ENCODE measurements at regions not wholly inside any gene's neighbourhood (a gene's known extent, or its start where the extent isn't known, plus 50 kb on each side); places are given as distances from the start of the nearest gene placed in this dataset.
A peak's percentile ranks its signal among the peaks of the same experiment; 100 is the strongest.
"Not testable (repeated sequence)": the region's sequence is repeated elsewhere in the genome, so short reads cannot be mapped to it uniquely, and the experiment has no call there.

DNA sequence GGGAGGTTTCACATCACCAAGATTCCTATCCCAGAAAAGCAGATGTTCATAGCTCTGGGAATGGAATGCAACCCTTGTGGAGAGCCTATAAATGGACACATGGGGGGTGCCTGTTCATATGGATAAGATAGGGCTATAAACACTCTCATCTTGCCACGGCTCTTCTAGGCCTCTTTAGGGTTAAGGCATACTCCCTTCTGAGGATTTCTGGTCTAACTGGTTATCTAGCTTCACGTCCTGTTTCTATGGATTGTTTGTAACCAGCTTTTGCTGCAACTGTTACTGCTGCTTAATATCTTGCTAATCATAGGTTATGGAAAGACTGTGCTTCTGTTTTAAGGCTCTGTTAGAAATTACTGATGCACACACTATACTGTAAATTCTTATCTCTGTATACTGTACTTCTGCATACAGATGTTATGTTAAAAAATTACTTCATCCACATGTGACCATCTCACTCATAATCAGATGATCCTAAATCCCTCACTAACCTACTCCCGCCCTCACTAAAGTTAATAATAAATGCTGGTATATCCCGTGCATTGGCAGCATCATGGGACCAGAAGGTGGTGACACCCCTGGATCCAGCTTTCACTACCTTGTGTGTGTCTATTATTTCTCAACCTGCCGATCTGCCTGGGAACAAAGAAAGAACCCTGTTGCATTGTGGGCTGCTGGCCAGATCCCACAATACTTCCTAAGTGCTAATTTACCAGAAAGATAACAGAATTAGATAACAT, 68.7 kb downstream of the PRKAB2 start:
- H3K4me3 Mint-ChIP-seq, H3K27ac Mint-ChIP-seq, H3K36me3 Mint-ChIP-seq, H3K27me3 Mint-ChIP-seq, H3K4me1 Mint-ChIP-seq, H3K9me3 Mint-ChIP-seq: not testable (repeated sequence)

DNA sequence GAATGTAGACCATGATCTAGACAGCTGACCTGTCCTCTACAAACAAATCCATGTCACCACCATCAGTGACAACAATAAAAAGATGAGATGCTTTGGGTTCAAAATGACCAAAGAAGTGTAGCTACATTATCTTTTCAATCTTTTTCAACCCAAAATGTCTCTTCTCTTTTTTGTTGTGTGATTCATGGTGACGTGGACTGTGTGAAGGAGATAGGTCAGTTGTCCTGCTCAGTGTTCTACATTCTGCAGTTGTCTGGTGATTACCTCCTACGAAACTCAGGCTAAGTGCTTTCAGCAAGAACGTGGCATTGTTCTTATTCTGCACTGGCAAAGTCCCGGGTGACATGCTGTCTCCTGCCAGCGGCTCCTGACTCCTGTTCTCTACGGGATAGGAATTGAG, 73.1 kb downstream of the PRKAB2 start:
- peaks cover 4% of the 10 kb centered on the region for H3K4me1 Mint-ChIP-seq
- no peaks in the 10 kb centered on the region for H3K36me3 Mint-ChIP-seq

DNA sequence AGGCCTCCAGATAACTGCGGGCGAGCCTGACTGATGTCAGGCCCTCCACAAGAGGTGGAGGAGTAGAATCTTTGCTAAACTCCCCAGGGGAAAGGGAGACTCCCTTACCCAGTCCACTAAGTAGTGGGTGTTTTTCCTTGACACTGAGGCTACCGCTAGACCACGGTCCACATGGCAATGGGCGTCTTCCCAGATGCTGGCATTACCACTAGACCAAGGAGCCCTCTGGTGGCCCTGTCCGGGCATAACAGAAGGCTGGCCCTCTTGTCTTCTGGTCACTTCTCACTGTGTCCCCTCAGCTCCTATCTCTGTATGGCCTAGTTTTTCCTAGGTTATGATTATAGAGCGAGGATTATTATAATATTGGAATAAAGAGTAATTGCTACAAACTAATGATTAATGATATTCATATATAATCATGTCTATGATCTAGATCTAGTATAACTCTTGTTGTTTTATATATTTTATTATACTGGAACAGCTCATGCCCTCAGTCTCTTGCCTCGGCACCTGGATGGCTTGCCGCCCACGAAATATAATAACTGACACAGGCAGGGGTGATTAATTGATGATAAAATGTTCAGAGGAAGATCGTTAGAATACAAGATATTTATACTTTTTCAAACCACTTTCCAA, 73.8 kb downstream of the PRKAB2 start:
- not testable (repeated sequence) for H3K4me1 Mint-ChIP-seq, H3K27ac Mint-ChIP-seq, H3K9me3 Mint-ChIP-seq, H3K4me3 Mint-ChIP-seq, H3K36me3 Mint-ChIP-seq, H3K27me3 Mint-ChIP-seq

More for the DNA sequence above, 73.1 kb downstream of the PRKAB2 start:
- Mint-ChIP-seq H3K4me3 (no peak overlapping the region), H3K27ac (no peak overlapping the region), H3K27me3 (peaks cover 8% of the 10 kb centered on the region), H3K9me3 (no peaks in the 10 kb centered on the region)

GRCh38 chr1:147095691-147096090, 76.6 kb downstream of the PRKAB2 start:
- peaks cover 9% of the 10 kb centered on the region for H3K27me3 Mint-ChIP-seq
- no peak overlapping the region for H3K27ac Mint-ChIP-seq
- no peaks in the 10 kb centered on the region for H3K36me3 Mint-ChIP-seq
- no peak overlapping the region for H3K4me3 Mint-ChIP-seq
- H3K9me3 Mint-ChIP-seq, result no peaks in the 10 kb centered on the region
- H3K4me1 Mint-ChIP-seq, result peaks cover 4% of the 10 kb centered on the region

GRCh38 chr1:147091801-147092200, 80.5 kb downstream of the PRKAB2 start:
- no peaks in the 10 kb centered on the region for H3K4me1 Mint-ChIP-seq
- H3K27ac Mint-ChIP-seq, result no peak overlapping the region
- no peak overlapping the region for H3K4me3 Mint-ChIP-seq
- peaks cover 5% of the 10 kb centered on the region for H3K9me3 Mint-ChIP-seq
- peaks cover 2% of the 10 kb centered on the region for H3K36me3 Mint-ChIP-seq
- H3K27me3 Mint-ChIP-seq, result peaks cover 18% of the 10 kb centered on the region

DNA sequence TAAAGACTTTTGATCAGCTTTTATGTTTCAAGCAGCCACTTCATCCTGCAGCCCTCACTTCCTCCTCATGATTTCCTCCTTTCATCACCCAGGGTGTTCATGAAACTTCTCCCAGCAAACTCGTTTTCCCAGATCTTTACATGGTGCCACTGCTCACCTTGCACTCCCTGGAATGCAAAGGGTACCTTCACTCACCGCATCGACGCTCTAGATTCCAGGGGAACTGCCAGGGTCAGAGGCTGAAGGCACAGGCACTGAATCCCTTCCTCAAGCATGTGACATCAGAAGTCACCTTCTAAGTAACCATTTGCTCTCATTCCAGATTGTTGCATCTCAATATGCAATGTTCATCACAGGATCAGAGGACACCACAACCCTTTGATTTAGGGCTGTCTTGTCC, 82.8 kb downstream of the PRKAB2 start:
- Mint-ChIP-seq H3K4me3 (no peak overlapping the region), H3K9me3 (peaks cover 10% of the 10 kb centered on the region), H3K27me3 (peaks cover 28% of the 10 kb centered on the region), H3K27ac (no peak overlapping the region), H3K4me1 (peaks cover 7% of the 10 kb centered on the region), H3K36me3 (peaks cover 2% of the 10 kb centered on the region)

DNA sequence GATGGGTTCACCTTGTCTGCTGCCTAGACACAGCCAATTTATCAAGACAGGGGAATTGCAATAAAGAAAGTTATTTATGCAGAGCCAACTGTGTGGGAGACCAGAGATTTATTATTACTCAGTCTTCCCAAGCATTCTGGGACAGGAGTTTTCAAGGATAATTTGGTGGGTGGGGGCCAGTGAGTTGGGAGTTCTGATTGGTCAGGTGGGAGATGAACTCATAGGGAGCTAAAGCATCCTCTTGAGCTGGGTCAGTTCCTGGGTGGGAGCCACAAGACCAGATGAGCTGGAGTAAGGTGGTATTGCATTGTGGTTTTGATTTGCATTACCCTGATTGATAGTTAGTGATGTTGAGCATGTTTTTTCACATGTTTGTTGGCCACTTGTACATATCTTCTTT, 86.1 kb downstream of the PRKAB2 start:
- Mint-ChIP-seq H3K4me3 (no peak overlapping the region), H3K36me3 (peaks cover 8% of the 10 kb centered on the region), H3K4me1 (peaks cover 19% of the 10 kb centered on the region), H3K27me3 (peaks cover 49% of the 10 kb centered on the region), H3K27ac (no peak overlapping the region), H3K9me3 (peaks cover 24% of the 10 kb centered on the region)

DNA sequence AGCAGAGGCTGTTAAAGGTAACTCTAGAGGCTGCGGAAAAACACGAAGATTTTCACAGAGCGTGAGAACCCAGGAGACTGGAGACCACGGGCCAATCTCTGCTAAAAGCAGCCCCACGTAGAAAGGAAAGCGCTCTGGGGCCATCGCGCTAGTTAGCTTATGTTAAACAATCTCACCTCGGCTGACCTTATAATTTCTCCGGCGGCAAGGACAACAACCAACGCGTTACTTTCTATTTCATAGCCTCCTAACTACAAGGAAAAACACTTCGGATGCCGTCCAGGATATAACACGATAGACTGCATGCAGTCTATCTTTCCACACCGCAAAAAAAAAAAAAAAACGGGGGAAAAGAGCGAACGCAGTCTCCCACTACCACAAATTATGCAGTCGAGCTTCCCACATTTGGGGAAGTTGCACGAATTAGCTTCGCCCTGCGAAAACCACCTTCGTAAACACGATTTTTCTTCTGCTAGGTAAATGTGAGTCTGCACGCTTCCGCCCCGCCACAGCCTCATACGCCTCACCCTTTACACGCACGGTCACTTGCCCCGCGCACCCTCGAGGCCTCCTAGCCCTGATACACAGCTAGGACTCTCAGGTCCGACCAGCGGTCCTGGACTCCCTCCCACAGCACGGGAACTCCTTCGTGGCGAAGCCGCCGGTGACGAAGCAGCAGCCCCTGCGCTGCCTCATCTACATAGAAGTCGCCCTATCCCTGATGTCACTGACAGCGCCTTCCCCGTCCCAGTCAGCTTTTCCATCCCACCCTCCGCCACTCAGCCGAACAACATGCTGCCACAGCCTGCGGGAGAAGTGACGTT, 87.8 kb downstream of the PRKAB2 start:
- Mint-ChIP-seq H3K27me3 (peaks cover 56% of the 10 kb centered on the region), H3K36me3 (peaks cover 8% of the 10 kb centered on the region), H3K4me1 (peaks cover 33% of the 10 kb centered on the region)

GRCh38 chr1:147083919-147084272, 88.4 kb downstream of the PRKAB2 start:
- peak overlapping the region; percentile 100 for H3K27ac Mint-ChIP-seq
- peaks cover 39% of the 10 kb centered on the region for H3K4me1 Mint-ChIP-seq
- H3K4me3 Mint-ChIP-seq, result peak overlapping the region; percentile 94
- peaks cover 24% of the 10 kb centered on the region for H3K9me3 Mint-ChIP-seq
- H3K36me3 Mint-ChIP-seq, result peaks cover 8% of the 10 kb centered on the region
- peaks cover 60% of the 10 kb centered on the region for H3K27me3 Mint-ChIP-seq

More for the DNA sequence above, 87.8 kb downstream of the PRKAB2 start:
- Mint-ChIP-seq H3K9me3 (peaks cover 24% of the 10 kb centered on the region), H3K27ac (peak overlapping the region; percentile 100), H3K4me3 (peak overlapping the region; percentile 94)

DNA sequence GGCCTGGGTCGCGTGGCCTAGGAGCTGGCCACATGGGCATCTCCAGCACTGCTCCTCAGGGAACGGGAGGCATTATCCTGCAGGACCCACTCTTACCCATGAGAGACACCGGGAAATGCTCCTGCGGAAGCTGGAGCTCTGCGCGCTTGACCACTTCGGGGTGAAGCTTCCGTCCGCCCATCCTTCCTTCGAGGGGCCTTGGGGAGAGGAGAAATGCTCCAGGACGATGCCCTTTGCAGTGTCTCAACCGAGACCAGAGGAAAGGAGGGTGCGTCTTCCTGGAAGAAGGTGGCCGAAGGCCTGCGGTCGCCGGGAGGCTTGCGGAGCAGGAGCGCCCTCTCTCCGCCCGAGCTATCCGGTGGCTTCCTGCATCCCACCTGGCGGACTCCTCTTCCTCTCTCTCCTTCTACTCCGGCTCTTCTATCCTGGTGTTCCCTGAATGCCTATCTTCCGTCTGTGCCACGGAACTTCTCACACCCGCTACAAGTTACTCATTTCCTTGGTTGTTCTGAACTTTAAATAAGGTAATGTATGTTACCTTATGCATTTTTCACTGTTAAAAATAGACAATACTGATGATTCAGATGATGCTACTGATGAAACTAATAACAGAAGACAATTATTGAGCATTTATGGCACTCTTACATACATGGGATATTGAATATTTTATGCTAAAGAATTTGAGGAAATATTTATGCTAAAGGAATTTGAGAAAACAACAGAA, 91.4 kb downstream of the PRKAB2 start:
- Mint-ChIP-seq H3K4me3 (peak overlapping the region; percentile 55), H3K4me1 (peaks cover 50% of the 10 kb centered on the region), H3K36me3 (peaks cover 7% of the 10 kb centered on the region), H3K27me3 (peaks cover 74% of the 10 kb centered on the region), H3K9me3 (peaks cover 15% of the 10 kb centered on the region), H3K27ac (peak overlapping the region; percentile 60)

DNA sequence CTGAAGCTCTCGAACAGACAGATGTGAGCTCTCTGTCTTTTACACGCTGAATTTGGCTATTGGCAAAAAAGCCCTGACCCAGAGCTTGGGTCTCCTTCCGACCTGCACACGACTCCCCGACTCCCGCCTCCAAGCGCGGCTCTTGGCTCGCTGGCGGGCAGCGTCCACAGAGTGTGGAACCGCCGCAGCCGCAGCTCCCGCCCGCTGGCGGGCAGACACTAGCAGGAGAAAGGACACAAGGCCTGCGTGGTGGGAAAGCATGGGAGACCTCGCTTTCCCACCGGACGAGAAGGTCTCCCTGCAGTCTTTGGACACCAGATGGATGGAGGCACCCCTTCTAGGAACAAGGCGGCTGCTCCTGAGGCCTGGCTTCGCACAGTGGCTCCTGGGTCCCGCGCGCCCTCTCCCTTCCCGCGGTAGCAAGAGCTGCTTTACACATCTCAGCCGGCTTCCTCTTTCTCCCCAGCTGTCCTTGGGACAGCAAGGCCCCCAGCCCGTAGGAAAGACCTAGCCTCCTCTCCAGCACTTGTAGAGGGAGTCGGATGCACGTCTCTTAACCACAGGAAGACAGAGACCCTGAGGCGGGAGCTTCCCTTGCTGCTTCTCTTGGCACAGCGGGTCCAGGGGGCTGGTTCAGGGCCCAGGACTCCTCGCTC, 92.1 kb downstream of the PRKAB2 start:
- H3K4me1 Mint-ChIP-seq, result peaks cover 50% of the 10 kb centered on the region
- H3K36me3 Mint-ChIP-seq, result peaks cover 7% of the 10 kb centered on the region
- H3K27me3 Mint-ChIP-seq, result peaks cover 81% of the 10 kb centered on the region
- peak overlapping the region; percentile 75 for H3K4me3 Mint-ChIP-seq
- H3K27ac Mint-ChIP-seq, result no peak overlapping the region
- peaks cover 15% of the 10 kb centered on the region for H3K9me3 Mint-ChIP-seq

DNA sequence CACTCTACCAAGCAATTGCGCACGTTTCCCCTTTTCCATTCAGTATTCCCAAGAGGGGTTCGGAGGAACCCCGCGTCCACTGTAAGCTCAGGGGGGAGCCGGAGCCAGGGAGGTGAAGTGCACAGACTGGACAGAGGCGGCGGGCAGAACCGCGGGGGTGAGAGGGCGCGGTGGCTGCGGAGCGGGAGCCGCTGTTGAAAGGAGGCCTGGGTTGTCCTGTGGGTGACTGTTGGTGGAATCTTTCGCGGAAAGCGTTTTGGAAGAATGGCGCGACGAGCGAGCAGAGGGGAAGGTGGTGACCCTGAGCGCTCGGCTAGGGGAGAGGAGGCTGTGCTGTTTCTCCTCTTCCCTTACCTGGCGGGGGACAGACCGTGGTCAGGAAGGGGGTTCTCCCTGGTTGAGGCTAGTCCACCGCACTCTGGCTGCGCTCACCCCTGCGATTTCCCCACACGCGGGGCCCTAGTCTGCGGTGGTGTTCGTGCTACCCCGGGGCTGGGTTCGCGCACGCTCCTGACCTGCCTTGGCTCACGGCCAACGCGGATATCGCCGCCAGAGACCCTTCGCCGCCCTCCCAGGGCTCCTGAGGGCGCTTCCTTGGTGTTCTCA, 92.8 kb downstream of the PRKAB2 start:
- Mint-ChIP-seq H3K27me3 (peaks cover 80% of the 10 kb centered on the region), H3K36me3 (peaks cover 7% of the 10 kb centered on the region), H3K4me1 (peaks cover 44% of the 10 kb centered on the region), H3K9me3 (peaks cover 15% of the 10 kb centered on the region), H3K4me3 (peak overlapping the region; percentile 75), H3K27ac (no peak overlapping the region)

DNA sequence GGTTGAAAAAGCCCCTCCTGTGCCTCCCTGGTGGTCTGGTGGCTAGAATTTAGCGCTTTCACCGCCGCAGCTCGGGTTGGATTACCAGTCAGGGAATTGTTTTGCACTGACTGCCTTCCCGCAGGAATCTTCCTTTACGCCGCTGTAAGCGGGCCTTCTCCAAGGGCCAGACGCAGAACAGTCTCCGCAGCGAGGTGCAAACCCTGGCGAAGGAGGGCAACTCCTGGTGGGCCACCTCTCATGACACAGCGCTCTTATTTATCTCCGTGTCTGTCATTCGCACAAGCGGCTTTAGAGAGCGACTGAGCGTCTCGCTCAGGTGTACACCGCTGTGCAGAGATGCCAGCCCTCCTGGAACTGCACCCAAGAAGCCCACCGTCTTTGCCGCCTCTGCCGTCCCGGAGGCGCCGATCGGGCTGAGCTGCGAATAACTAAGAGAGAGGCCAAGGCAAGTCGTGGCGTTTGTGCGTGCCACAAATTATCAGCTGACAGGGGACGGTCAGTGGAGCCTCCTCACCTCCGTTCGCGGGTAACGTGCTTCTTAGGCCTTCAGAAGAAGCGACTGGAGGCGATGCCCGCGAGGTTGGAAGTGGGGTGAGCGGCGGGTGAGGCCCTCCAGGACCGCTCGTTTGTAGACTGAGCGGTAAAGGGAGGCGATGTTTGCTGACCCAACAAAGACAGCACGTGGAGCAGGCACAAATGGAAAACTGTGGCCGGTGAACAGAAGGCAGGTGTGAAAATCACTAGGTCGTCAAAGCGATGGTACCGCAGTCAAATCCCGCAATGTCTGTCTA, 93.5 kb downstream of the PRKAB2 start:
- H3K9me3 Mint-ChIP-seq, result peaks cover 15% of the 10 kb centered on the region
- peaks cover 7% of the 10 kb centered on the region for H3K36me3 Mint-ChIP-seq
- H3K27ac Mint-ChIP-seq, result peak overlapping the region; percentile 41
- peaks cover 83% of the 10 kb centered on the region for H3K27me3 Mint-ChIP-seq
- peak overlapping the region; percentile 65 for H3K4me3 Mint-ChIP-seq
- peaks cover 39% of the 10 kb centered on the region for H3K4me1 Mint-ChIP-seq

- Mint-ChIP-seq H3K9me3 (peaks cover 10% of the 10 kb centered on the region), H3K36me3 (peaks cover 3% of the 10 kb centered on the region), H3K27ac (no peak overlapping the region), H3K4me1 (peaks cover 38% of the 10 kb centered on the region), H3K27me3 (peaks cover 82% of the 10 kb centered on the region), H3K4me3 (no peak overlapping the region)
These were observed 94.2 kb downstream of the PRKAB2 start for GRCh38 chr1:147077936-147078605.
